ENCODE measurements at regions not wholly inside any gene's neighbourhood (a gene's known extent, or its start where the extent isn't known, plus 50 kb on each side); places are given as distances from the start of the nearest gene placed in this dataset.

GRCh38 chr7:153470004-153470671 is 582.1 kb upstream of the DPP6 start:
- no peak for DNase-seq

GRCh38 chr7:153472516-153472915 is 579.7 kb upstream of the DPP6 start:
- no peak for DNase-seq

DNA sequence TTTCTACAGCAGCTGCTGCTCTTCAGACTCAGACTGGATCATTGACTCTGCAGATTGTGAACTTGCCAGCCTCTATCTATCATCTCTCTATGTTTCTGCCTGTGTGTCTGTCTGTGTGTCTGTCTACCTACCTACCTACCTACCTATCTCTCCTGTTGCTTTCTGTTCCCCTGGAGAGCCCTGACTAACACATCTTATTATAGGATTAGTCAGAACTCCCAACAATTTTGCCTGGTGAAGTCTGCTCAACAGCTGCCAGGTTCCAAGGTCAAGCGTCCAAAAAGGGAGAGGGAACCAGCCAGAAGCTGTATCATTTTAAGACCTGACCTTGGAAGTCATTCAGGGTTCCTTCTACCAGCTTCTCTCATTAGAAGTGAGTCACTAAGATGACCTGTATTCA is 579.0 kb upstream of the DPP6 start:
- DNase-seq, result no peak

DNA sequence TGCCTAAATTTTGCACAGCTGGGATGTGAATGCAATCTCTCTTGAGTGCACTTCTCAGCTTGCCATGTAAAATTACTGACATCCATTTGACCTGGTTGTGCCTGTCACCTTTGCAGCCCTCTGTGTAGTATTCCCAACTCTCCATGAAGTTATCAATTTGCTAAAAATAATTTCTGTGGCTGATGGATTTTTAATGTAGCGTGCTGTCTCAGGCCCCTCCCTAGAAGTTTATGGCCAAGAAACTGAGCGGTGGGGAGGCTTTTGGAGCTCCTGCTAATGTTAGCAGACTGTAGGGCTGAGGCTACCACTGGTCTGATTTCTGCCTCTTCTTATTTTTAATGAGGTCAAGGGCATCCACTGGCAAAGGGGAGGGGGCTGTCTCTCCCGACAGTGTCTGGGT is 577.0 kb upstream of the DPP6 start:
- DNase-seq, result no peak

- no peak for DNase-seq
Measured at GRCh38 chr7:153476166-153476565, 576.0 kb upstream of the DPP6 start.

DNA sequence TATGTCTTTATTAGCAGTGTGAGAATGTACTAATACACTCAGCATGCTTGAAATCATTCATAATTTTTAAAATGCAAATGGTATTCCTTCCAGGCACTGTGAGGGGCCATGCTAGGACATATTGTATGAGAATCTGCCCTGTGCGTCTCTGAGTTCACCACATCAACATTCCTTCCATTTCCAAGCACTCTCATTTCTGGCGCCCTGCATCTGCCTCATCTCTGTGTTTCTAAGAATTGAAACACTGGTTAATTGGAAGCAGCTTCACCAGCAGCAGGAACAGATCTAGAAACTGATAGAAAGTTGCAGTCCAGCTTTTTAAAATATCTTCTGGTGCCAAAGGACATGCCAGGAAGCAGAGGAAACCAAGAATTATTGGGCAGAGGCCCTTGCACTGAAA is 555.9 kb upstream of the DPP6 start:
- no peak for DNase-seq

- no peak for DNase-seq
Measured at GRCh38 chr7:153503093-153503492, 549.1 kb upstream of the DPP6 start.

DNA sequence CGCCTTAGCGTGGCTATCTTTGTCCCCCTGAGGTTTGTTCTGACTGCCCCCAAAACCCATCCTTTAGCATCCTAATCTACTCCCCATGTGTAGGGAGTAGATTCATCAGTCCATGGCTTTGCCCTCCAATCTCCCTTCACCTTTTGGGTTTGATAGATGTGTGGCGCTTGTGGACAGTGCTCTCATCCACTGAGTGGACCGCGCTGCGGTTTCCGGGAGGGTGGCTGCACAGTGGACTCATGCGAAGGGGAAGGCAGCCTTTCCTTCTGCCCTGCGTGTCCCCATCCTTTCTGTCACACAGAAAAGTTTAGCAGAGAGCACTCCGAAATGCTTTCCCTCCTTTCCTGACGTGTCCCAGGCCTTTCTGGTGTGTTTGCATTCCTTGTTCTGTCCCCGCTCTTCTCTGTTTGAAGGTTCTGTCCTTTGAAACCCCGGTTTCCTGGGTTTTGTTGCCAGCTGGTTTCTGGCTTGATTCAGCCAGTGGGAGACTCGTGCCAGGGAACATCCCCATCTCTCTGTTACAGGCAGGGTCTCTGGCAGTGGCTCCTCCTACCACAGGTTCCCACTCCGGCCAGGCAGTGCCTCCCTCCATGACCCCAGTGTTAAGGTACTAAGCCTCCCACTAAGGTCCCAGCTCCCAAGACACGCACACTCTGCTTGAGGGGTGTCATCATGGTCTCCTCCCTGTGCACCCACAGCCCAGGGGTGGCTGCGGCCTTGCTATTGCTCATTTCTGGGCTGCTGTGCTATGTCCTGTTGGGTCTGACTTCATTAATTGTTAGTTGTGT is 547.7 kb upstream of the DPP6 start:
- DNase-seq, result no peak

- DNase-seq, result no peak
Measured at GRCh38 chr7:153507885-153508284, 544.3 kb upstream of the DPP6 start.

- DNase-seq, result no peak
Measured at GRCh38 chr7:153509768-153510167, 542.4 kb upstream of the DPP6 start.

DNA sequence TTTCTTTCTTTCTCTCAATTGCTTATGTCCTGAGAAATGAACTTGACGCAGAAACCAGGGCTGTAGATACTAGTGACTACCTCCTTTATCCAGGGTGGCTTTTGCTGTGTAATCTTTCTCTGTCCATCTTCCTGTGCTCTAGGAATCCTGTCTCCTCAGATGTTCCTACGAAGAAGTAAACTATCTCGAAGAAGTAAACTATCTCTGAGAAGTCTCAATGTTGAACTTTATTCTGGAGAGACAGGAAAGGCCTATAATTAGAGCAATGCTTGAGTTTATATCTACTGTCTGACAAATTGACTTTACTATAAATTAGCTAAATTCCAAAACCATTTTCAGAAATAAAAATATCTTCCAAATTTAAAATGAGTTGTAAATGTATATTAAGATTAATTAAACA is 541.5 kb upstream of the DPP6 start:
- no peak for DNase-seq

GRCh38 chr7:153514032-153514431 is 538.2 kb upstream of the DPP6 start:
- DNase-seq, result no peak

GRCh38 chr7:153515359-153515758 is 536.8 kb upstream of the DPP6 start:
- no peak for DNase-seq

DNA sequence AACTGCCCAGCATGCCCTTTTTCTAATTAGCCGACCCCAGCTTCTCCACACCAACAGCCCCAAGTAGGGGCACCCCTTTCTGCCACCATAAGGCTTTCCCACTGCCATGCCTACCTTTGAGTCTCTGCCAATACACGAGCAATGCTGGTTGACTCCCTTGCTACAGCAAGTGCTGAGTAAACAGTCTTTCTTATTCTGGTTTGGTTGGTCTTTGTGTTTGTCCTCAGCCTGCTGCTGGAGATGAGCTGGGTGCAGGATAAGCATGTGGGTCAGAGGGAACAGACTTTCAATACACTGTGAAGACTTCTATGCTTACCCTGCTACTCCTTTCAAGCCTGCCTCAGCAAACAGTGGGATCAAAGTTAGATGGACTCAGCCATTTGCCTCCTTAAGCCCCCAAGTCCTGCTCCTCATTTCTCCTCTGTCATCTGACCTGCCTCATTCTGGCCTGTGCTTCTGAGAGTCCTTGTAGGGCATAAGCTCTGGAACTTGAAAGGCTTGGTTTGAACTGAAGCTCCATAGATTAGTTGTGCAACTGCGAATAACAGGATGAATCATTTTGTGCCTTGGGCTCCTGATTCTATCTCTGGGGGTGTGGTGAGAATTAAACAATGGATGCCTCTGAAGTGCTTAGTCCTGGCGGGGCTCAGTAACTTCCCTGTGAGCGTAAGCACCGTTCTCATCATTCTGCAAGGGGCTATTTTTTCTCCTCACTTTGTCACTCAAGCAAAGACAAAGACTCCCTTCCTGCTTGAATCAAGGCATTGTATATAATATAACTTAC is 533.8 kb upstream of the DPP6 start:
- no peak for DNase-seq

- DNase-seq, result no peak
Measured at GRCh38 chr7:153521370-153521769, 530.8 kb upstream of the DPP6 start.

GRCh38 chr7:153522261-153522660 is 529.9 kb upstream of the DPP6 start:
- no peak for DNase-seq

GRCh38 chr7:153523320-153524015 is 528.7 kb upstream of the DPP6 start:
- DNase-seq, result no peak

DNA sequence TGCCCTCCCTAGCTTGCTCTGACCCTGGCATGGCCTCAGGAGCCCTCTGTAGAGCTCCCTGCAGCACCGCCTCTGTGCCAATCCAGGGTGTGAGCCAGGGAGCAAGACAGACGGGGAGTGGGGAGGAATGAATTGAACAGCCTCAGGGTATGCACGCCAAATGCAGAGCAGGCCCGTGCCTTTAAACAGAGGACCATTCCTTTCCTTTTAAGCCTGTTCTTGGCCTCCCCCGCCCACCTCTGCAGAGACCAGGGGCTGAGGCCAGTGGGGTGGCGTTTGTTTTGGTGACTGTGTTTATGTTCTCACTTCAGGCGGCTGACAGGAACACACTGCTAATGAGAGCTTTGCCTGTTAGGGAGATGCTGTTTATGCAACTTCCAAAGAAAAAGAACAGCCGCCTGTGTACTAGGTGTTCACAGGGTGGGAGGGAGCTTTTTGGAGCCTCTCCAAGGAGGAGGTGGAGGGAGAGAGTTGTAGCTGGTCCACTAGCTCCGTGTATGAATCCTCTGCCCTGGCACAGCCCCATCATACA is 528.1 kb upstream of the DPP6 start:
- no peak for DNase-seq

- DNase-seq, result no peak
Measured at GRCh38 chr7:153529100-153529499, 523.1 kb upstream of the DPP6 start.

- no peak for DNase-seq
Measured at GRCh38 chr7:153529651-153530165, 522.5 kb upstream of the DPP6 start.

DNA sequence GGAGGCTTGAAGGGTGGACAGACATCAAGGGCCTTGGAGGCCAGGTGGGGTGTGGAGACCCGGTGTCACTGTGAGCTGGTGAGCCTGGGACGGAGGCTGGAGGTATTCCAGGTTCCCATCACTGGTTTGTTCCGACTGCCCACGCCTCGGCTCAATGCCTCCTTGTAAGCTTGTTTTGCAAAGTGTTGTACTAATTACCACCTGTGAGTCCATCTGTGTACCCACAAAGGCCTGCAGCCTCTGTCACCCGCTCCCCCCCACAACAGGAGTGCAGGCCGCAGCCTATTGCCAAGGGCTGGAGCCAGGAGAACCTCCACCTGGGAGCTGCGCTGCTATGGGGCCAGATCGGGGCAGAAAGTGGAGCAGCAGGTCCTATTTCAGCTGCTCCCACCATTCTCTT is 521.8 kb upstream of the DPP6 start:
- no peak for DNase-seq

- DNase-seq, result no peak
Measured at GRCh38 chr7:153532326-153532725, 519.9 kb upstream of the DPP6 start.

- no peak for DNase-seq
Measured at GRCh38 chr7:153537271-153537670, 514.9 kb upstream of the DPP6 start.

Data from right forelimb (tissue), 1 donor.